Colonic mucosa (tissue), 4 donors: ENCODE measurements at regions not wholly inside any gene's neighbourhood (a gene's known extent, or its start where the extent isn't known, plus 50 kb on each side); places are given as distances from the start of the nearest gene placed in this dataset.

Source experiments
- DNase-seq: peaks from one replicate; pipeline ENCODE4 v3.0.0-alpha.2; 2020
- H3K27ac ChIP-seq: fragments of 200-600 bp; one replicate; pipeline ENCODE4 v1.8.0; 2021
- H3K27me3 ChIP-seq: fragments of 200-600 bp; one replicate; pipeline ENCODE4 v1.8.0; 2021
- H3K36me3 ChIP-seq: fragments of 200-600 bp; one replicate; pipeline ENCODE4 v1.8.0; 2021
- H3K4me1 ChIP-seq: fragments of 200-600 bp; one replicate; pipeline ENCODE4 v1.8.0; 2021; ENCODE audit warnings: mild to moderate bottlenecking
- H3K4me3 ChIP-seq: fragments of 200-600 bp; one replicate; pipeline ENCODE4 v1.8.0; 2021
- H3K9ac ChIP-seq, 2 donors: one replicate each; pipeline ENCODE4 v1.7.0; 2013; ENCODE audit warnings: control low read depth in 2 of 2, low read depth in 2 of 2, low read length in 2 of 2
- H3K9me3 ChIP-seq: fragments of 200-600 bp; one replicate; pipeline ENCODE4 v1.8.0; 2021
- intact Hi-C: fragments of 100-400 bp; cut with DNase I; formaldehyde crosslinking; loops from one replicate; pipeline ENCODE4 v1.14.1; 2022
- TF ChIP-seq, protein P1 (sequence below): fragments of 200-600 bp; IDR thresholded peaks from one replicate; pipeline ENCODE4 v1.8.0; 2022; ENCODE audit warnings: antibody characterized with exemption, mild to moderate bottlenecking
- donor health status: healthy.
- donor health status: DM: no; HTN: no; CAD: no.
- donor health status: DM: no; HTN: no; CAD: no.

DNA sequence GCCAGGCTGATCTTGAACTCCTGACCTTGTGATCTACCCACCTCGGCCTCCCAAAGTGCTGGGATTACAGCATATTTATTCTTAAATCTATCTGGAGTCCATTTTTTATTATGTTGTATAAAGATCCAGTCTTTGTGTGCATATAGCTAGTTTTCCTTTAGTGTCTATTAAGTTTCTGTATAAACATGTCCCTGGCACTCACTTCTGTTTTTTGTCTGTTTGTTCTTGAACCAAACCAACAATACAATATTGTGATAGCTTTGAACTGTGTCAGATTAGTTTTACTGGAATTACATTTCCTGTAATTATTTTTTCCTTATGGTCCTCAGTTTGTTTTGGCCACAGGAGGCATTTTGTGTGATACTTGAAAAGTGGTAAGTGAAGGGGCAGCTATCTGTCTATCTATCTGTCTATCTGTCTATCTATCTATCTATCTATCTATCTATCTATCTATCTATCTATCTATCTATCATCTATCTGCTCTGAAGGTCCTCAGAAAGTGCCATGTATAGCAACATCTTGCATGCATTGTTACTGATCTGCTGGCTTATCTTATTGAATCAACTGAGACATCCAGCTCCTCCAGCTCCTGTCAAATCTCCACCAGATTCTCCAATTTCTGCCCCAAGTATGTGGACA is 70.9 kb upstream of the ACVR1 start:
- no peak overlapping the region for H3K4me3 ChIP-seq
- H3K9me3 ChIP-seq: no peaks in the 10 kb centered on the region
- H3K27ac ChIP-seq: no peak overlapping the region
- intact Hi-C loops: no loop called here
- H3K27me3 ChIP-seq: no peaks in the 10 kb centered on the region
- no peak overlapping the region for H3K9ac ChIP-seq
- TF ChIP-seq, protein P1, sequence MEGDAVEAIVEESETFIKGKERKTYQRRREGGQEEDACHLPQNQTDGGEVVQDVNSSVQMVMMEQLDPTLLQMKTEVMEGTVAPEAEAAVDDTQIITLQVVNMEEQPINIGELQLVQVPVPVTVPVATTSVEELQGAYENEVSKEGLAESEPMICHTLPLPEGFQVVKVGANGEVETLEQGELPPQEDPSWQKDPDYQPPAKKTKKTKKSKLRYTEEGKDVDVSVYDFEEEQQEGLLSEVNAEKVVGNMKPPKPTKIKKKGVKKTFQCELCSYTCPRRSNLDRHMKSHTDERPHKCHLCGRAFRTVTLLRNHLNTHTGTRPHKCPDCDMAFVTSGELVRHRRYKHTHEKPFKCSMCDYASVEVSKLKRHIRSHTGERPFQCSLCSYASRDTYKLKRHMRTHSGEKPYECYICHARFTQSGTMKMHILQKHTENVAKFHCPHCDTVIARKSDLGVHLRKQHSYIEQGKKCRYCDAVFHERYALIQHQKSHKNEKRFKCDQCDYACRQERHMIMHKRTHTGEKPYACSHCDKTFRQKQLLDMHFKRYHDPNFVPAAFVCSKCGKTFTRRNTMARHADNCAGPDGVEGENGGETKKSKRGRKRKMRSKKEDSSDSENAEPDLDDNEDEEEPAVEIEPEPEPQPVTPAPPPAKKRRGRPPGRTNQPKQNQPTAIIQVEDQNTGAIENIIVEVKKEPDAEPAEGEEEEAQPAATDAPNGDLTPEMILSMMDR: no peak
- H3K36me3 ChIP-seq: no peaks in the 10 kb centered on the region
- no peak for DNase-seq
- no peaks in the 10 kb centered on the region for H3K4me1 ChIP-seq

DNA sequence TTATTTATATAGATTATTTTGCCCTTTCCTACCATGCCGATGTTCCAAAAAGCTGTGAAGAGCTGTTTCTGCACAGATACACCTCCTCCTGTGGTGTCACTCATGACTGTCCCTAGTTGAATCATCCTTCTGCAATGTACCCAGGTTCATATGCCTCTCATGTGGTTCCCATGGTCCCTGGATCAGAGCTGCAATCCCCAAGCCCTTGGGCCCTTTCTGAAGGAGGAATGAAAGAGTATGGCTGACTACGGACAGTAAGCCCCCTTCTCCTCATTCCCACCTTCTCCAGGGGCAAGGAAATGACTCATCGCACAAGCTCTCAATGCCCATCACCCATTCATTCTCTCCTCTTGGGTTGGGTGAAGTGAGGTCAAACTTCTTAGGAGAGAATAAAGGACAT is 63.9 kb upstream of the ACVR1 start:
- Histone ChIP-seq H3K9ac (no peak overlapping the region), H3K27me3 (no peaks in the 10 kb centered on the region), H3K36me3 (no peaks in the 10 kb centered on the region), H3K27ac (no peak overlapping the region), H3K9me3 (no peaks in the 10 kb centered on the region), H3K4me1 (no peaks in the 10 kb centered on the region), H3K4me3 (no peak overlapping the region)
- no peak for DNase-seq
- TF ChIP-seq, protein P1: no peak
- intact Hi-C loops: no loop called here

DNA sequence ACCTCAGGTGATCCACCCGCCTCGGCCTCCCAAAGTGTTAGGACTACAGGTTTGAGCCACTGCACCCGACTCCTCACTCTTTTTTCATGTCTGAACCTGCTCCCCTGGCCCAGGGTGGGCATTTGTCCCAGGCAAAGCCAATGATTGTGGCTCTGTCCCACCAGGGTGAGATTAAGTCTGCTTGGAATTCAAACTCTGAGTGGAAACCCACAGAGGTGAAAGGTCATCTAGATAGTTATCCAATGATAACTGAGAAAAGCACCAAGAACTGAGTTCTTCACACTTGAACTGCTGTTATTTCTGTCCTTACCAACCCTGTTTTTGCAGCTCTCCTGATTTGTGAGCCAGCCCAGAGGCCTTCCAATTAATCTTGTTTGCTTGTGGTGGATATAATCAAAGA is 62.4 kb upstream of the ACVR1 start:
- Histone ChIP-seq H3K27me3 (no peaks in the 10 kb centered on the region), H3K9me3 (no peaks in the 10 kb centered on the region), H3K36me3 (no peaks in the 10 kb centered on the region), H3K4me3 (no peak overlapping the region), H3K9ac (no peak overlapping the region), H3K27ac (peak overlapping the region; percentile 32), H3K4me1 (no peaks in the 10 kb centered on the region)
- TF ChIP-seq, protein P1: no peak
- DNase-seq: peak; percentile 18
- intact Hi-C loops: no loop called here

DNA sequence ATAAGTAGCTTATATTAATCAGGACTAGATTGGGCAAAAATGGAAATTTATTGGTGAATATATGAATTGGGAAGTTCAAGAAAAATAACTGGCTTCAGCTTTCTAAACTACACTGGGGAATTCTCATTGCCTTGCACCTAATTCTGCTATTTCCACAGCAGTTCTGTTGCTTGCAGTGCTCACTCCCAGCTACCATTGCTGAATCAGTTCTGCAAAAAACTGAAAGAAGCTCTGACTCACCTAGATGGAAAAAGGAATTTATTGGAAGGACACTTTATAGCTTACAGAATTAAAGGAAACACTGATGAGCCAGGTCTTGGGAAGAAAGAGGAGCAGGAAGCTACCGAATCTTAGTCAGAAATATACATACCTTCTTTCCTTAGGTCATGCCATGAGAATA is 60.3 kb upstream of the ACVR1 start:
- intact Hi-C loops: no loop called here
- H3K4me3 ChIP-seq: no peak overlapping the region
- DNase-seq: no peak
- TF ChIP-seq, protein P1: no peak
- H3K27ac ChIP-seq: no peak overlapping the region
- H3K9me3 ChIP-seq: no peaks in the 10 kb centered on the region
- H3K27me3 ChIP-seq: no peaks in the 10 kb centered on the region
- no peaks in the 10 kb centered on the region for H3K36me3 ChIP-seq
- H3K4me1 ChIP-seq: no peaks in the 10 kb centered on the region
- no peak overlapping the region for H3K9ac ChIP-seq

DNA sequence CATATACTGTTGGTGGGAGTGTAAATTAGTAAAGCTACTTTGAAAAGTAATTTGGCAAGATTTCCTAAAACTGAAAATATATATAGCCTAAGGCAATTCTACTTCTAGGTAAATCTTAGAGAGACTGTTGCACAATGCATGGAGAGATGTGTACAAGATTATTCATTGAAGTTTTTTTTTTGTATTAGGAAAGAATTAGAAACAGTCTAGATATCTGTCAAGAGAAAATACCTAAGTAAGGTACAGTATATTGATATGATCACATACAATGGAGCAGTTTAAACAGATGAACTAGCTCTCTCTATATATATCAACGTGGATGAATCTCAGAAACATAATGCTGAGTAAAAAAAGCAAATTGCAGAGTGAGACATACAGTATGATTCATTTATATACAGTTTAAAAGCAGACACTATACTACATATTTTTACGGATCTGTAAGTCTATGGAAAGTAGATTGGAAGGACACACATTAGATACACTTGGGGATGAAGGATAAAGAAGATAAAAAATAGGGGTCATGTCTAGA is 59.3 kb upstream of the ACVR1 start:
- DNase-seq: no peak
- Histone ChIP-seq H3K4me1 (no peaks in the 10 kb centered on the region), H3K27ac (no peak overlapping the region), H3K4me3 (no peak overlapping the region), H3K27me3 (no peaks in the 10 kb centered on the region), H3K9me3 (no peaks in the 10 kb centered on the region), H3K9ac (no peak overlapping the region), H3K36me3 (no peaks in the 10 kb centered on the region)
- intact Hi-C loops: no loop called here
- TF ChIP-seq, protein P1: no peak
